Right lobe of liver (tissue), 4 donors: ENCODE measurements at regions not wholly inside any gene's neighbourhood (a gene's known extent, or its start where the extent isn't known, plus 50 kb on each side); places are given as distances from the start of the nearest gene placed in this dataset.

Experiments used
- CTCF ChIP-seq, 4 donors: fragments of 200-600 bp in 3 of 4; fragments of 450-650 bp in 1 of 4; IDR thresholded peaks; one replicate each; pipeline versions ENCODE4 v1.5.1 to v1.8.0; 2016 to 2022; ENCODE audit warnings: antibody characterized with exemption in 4 of 4, mild to moderate bottlenecking in 2 of 4
- POLR2A ChIP-seq: fragments of 450-650 bp; IDR thresholded peaks from one replicate; pipeline ENCODE4 v1.6.1; 2017; ENCODE audit warnings: antibody characterized with exemption, mild to moderate bottlenecking
- donor health status: DM: no; HTN: no; CAD: no.
- donor health status: DM: no; HTN: no; CAD: no.
- donor health status: DM: no; HTN: yes; CAD: no.

- TF ChIP-seq CTCF (IDR thresholded peaks at IDR 0.05) (no peak), POLR2A (no peak)
These were observed 223.3 kb upstream of the IRX1 start for GRCh38 chr5:3372289-3372688.
